ENCODE measurements at regions not wholly inside any gene's neighbourhood (a gene's known extent, or its start where the extent isn't known, plus 50 kb on each side); places are given as distances from the start of the nearest gene placed in this dataset.

DNA sequence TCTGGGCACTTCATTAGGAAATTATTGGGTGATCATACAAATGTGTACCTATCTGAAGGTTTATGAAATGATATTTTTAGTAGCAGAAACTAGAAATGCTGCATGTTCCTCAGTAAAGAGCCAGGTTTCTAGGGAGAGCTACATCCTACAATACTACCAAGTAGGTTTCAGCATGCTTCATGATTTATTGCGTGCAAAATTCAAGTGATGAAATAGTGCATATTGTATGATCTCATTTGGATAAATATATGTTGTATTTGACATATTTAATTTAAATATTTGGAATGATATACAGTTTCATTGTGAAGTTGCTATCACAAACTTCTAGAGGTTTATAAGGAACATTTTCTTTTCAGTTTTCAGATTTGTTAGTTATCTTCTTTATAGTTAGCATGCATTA lies 90.5 kb upstream of the GDF10 start:
- TF ChIP-seq, protein P1, sequence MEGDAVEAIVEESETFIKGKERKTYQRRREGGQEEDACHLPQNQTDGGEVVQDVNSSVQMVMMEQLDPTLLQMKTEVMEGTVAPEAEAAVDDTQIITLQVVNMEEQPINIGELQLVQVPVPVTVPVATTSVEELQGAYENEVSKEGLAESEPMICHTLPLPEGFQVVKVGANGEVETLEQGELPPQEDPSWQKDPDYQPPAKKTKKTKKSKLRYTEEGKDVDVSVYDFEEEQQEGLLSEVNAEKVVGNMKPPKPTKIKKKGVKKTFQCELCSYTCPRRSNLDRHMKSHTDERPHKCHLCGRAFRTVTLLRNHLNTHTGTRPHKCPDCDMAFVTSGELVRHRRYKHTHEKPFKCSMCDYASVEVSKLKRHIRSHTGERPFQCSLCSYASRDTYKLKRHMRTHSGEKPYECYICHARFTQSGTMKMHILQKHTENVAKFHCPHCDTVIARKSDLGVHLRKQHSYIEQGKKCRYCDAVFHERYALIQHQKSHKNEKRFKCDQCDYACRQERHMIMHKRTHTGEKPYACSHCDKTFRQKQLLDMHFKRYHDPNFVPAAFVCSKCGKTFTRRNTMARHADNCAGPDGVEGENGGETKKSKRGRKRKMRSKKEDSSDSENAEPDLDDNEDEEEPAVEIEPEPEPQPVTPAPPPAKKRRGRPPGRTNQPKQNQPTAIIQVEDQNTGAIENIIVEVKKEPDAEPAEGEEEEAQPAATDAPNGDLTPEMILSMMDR (IDR thresholded peaks at IDR 0.05), result no peak
- TF ChIP-seq POLR2A (IDR thresholded peaks at IDR 0.05), result no peak

Measured in lower leg skin (tissue), 3 donors.